NCI-H2227 (cell line): ENCODE measurements at regions not wholly inside any gene's neighbourhood (a gene's known extent, or its start where the extent isn't known, plus 50 kb on each side); places are given as distances from the start of the nearest gene placed in this dataset.
"Not testable (repeated sequence)": the region's sequence is repeated elsewhere in the genome, so short reads cannot be mapped to it uniquely, and the experiment has no call there.

Experiments used
- DNase-seq: peaks from one replicate; lab custom pipeline; 2025; ENCODE audit not compliant: unreplicated experiment; lab: John Stamatoyannopoulos, UW

DNA sequence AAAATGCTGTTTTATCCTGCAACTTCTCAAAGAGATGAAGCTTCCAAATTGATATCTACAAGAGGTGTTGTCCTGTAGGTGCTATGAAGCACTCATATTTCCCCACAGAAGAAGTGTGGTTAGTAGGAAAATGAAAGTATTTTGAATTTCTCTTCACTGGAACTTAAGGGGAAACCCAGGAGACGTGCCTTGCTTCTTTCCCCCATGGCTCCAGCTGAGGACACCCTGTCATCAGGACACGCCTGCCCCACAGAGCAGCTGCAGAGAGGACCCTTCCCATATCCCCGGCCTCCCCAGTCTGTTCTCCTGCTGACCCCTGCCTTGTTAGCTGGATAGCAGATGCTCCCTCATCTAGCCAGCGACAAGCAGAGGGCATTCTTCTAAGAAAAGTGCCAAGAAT is 371.3 kb downstream of the COG6 start:
- DNase-seq: no peak

DNA sequence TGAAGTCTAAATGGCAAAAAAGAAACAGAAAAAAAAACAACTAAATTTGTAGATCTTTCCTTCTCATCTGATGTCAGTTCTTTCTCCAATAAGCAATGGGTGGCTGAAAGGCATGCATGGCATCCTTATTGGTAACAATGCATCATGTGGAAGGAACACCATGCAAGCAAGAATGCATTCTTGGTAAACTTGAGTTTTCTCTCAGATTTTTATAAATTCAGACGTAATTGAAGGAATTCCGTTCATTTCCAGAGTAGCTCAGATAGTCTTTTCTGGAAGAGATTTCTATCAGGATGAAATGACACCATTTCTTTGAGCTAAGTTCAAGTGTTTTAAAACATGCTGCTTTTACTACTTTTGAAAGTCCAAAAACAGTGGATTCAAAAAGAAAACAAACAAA is 373.0 kb downstream of the COG6 start:
- no peak for DNase-seq

DNA sequence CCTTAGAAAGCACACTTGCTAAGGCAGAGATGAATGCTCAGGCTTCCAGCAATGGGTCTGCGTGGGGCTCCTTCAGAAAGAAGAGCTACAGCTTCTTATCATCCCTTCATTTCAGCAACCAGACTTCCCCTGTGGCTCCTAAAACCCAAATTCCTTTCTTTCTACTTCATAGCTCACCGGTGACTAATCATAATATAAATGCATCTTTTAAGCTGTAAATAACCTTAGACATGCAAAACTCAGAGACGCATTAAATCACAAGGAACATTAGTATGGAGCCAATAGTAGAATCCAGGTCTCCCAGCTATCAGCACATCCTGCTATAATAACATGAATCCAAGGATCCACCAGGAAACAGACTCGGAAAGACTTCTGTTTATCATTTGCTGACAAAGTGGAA is 375.6 kb downstream of the COG6 start:
- no peak for DNase-seq

GRCh38 chr13:40039061-40039460 is 383.6 kb downstream of the COG6 start:
- DNase-seq: no peak

GRCh38 chr13:40042991-40043390 is 387.5 kb downstream of the COG6 start:
- no peak for DNase-seq

DNA sequence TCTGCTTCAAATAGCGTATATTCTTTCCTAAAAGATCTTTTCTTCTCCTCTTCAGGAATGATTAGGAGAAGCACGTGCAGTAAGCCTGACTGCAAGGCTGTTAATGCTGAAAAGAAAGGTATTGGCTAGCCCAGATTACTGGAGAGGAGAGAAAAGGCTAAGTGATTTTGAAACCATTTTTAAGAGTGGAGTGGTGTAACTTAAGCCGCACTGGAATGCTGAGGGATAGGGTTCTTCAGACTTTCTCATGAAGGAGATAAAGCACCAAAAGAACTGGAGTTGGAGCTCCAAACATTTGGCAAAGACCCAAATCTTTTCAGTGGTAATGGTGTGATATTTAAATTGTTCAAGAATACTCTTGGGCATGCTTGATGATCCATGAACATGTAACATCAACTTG is 388.3 kb downstream of the COG6 start:
- no peak for DNase-seq

GRCh38 chr13:40047322-40047771 is 391.9 kb downstream of the COG6 start:
- DNase-seq: no peak

- no peak for DNase-seq
Observed at GRCh38 chr13:40048551-40048950, 393.1 kb downstream of the COG6 start.

DNA sequence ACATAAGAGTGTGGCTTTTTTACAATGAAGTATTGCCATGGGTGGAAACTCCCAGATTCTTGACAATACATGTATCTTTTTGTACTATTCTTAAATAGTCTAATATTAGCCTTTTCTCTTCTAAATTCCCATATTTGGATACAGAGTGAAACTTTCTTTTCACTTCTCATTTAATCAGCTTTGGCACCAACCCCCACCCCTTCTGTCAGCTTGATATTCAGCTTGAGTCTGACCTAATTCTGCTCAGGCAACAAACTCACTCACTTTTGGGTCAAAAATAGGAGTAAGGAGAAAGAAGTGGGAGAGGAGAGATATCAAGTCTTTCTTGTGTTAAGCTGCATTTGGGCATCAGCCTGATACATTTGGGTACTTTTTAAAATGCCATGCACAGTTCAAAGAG is 397.5 kb downstream of the COG6 start:
- DNase-seq: no peak

DNA sequence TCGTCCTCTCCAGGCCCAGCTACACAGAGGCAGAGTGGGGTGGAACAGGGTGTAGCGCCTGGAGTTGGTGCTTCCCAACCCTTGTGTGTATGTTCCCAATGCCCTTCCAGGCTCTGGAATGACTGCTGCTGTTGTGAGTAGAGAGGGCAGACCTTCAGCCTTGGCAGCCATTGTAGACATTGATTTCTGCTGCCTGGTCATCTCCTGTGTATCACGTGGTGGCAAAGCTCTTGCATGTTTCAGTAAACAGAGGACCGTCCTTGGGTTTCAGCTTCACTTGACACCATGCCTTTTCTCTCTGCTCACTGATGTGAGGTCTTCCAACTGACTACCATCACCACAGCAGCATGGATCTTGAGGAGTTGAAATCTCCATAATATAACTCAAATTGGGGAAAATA is 397.9 kb downstream of the COG6 start:
- DNase-seq: no peak

GRCh38 chr13:40054422-40054821 is 399.0 kb downstream of the COG6 start:
- DNase-seq: not testable (repeated sequence)

DNA sequence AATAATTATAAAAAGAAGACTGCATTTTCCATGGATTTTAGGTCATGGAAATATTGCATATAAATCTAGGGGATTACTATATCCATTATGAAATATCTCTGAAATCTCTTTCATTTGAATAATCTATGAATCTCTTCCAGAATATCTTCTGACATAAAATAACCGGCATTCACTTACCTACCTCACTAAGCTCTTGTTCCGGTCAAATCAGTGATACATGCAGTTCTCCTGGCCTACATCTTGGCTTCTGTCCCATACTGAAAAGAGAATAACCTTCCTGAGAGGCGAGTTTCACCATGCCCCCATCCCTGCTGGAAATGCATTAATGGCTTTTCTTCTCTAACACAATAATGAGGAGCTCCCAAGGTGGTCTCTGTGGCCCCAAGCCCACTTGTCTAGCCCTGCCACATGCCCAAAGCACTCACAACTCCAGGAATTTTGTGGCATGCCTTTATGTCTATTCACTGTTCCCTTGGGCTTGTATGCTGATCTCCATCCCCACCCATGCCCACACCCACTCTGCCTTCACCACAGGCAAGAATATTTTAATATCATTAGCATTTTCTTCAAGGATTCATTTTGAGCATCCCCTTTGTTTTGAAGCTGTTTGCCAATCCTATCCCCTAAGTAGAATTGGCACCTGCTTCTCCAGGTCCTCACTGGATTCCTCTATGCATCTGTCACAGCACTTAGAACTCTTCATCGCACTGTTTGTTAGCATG is 401.6 kb downstream of the COG6 start:
- no peak for DNase-seq

- no peak for DNase-seq
Observed at GRCh38 chr13:40058757-40059236, 403.3 kb downstream of the COG6 start.

GRCh38 chr13:40059540-40060232 is 404.2 kb downstream of the COG6 start:
- no peak for DNase-seq

GRCh38 chr13:40060296-40061007 is 405.0 kb downstream of the COG6 start:
- no peak for DNase-seq

GRCh38 chr13:40061466-40062450 is 406.3 kb downstream of the COG6 start:
- DNase-seq: no peak

DNA sequence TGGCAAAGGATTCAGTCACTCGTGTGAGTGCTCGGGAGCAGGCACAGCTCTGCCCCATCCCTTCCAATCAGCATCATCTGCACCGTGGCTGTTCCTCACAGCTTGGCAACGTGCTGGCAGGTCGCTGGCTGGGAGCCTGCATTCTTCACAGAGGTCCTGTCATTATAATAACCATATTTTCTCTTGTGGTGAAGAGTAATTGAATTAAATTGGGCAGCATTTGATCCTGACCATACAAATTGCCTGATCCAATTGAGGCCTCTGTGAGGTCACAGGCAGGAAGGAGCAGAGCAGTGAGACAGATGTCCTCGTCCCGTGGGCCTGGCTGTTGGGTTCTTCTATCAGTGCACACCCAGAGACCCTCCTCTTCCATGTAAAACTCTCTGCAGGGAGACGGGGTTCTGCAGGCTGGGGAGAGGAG is 407.8 kb downstream of the COG6 start:
- DNase-seq: no peak

GRCh38 chr13:40063703-40064102 is 408.2 kb downstream of the COG6 start:
- no peak for DNase-seq

- no peak for DNase-seq
Observed at GRCh38 chr13:40064154-40065097, 409.0 kb downstream of the COG6 start.
